ENCODE measurements at regions not wholly inside any gene's neighbourhood (a gene's known extent, or its start where the extent isn't known, plus 50 kb on each side); places are given as distances from the start of the nearest gene placed in this dataset.

DNA sequence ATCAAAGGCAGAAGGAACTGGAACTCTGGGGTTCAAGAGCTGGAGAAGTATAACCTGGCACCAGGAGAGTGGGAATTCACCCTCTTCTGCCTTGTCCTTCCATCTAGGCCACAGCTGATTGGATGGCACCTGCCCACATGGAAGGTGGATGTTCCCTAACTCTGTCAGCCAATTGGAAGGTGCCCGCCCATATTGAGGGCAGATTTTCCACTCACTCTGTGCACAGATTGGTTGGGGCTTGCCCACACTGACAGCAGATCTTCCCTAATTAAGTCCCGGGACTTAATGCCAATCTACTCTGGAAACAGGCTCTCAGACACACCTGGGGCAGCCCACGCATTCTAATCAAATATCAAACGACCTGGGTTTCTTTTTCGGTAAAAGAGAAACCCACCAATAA lies 1142.3 kb upstream of the CELF2 start:
- H3K27me3 Mint-ChIP-seq (ENCODE audit: insufficient read depth, unreplicated experiment), result peaks cover 4% of the 10 kb centered on the region
- Histone ChIP-seq H3K36me3 (ENCODE audit: control insufficient read depth, insufficient read depth, low read length) (no peaks in the 10 kb centered on the region), H3K27me3 (replicated peaks; ENCODE audit: control insufficient read depth, insufficient read depth, low read length) (no peaks in the 10 kb centered on the region), H3K9me3 (0 out of 2 replicates have a peak, but pooled peaks cover 4% of the 10 kb centered on the region), H3K4me1 (no peaks in the 10 kb centered on the region), H3K4me3 (ENCODE audit: low read depth, low read length) (no peak overlapping the region)
- no peak overlapping the region for H3K4me3 Mint-ChIP-seq (ENCODE audit: unreplicated experiment)
- ChIA-PET POLR2A (interaction anchor here (0.6 kb wide), 1 partner anchor 19 kb away, joined by 3 read pairs; no protein-coding TSS in a partner anchor), CTCF (no interaction called here)
- no peaks in the 10 kb centered on the region for H3K4me1 Mint-ChIP-seq (ENCODE audit: low read depth, unreplicated experiment)
- TF ChIP-seq, protein P1, sequence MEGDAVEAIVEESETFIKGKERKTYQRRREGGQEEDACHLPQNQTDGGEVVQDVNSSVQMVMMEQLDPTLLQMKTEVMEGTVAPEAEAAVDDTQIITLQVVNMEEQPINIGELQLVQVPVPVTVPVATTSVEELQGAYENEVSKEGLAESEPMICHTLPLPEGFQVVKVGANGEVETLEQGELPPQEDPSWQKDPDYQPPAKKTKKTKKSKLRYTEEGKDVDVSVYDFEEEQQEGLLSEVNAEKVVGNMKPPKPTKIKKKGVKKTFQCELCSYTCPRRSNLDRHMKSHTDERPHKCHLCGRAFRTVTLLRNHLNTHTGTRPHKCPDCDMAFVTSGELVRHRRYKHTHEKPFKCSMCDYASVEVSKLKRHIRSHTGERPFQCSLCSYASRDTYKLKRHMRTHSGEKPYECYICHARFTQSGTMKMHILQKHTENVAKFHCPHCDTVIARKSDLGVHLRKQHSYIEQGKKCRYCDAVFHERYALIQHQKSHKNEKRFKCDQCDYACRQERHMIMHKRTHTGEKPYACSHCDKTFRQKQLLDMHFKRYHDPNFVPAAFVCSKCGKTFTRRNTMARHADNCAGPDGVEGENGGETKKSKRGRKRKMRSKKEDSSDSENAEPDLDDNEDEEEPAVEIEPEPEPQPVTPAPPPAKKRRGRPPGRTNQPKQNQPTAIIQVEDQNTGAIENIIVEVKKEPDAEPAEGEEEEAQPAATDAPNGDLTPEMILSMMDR (IDR thresholded peaks at IDR 0.05; ENCODE audit: insufficient read depth in 1 of 2, low read depth in 1 of 2, low read length in 1 of 2, severe bottlenecking in 1 of 2, unreplicated experiment in 1 of 2), result no peak
- H3K36me3 Mint-ChIP-seq (ENCODE audit: insufficient read depth, unreplicated experiment), result no peaks in the 10 kb centered on the region
- intact Hi-C loops (cut with micrococcal nuclease; ENCODE audit: unreplicated experiment), result no loop called here
- DNase-seq, result no peak
- H3K27ac Mint-ChIP-seq (ENCODE audit: unreplicated experiment), result no peak overlapping the region
- H3K9me3 Mint-ChIP-seq (ENCODE audit: unreplicated experiment), result no peaks in the 10 kb centered on the region
- no TSS peak for BruUV-seq (replicated peaks)

- Mint-ChIP-seq H3K36me3 (ENCODE audit: insufficient read depth, unreplicated experiment) (no peaks in the 10 kb centered on the region), H3K27me3 (ENCODE audit: insufficient read depth, unreplicated experiment) (peaks cover 4% of the 10 kb centered on the region), H3K9me3 (ENCODE audit: unreplicated experiment) (no peaks in the 10 kb centered on the region), H3K27ac (ENCODE audit: unreplicated experiment) (no peak overlapping the region), H3K4me1 (ENCODE audit: low read depth, unreplicated experiment) (no peaks in the 10 kb centered on the region), H3K4me3 (ENCODE audit: unreplicated experiment) (no peak overlapping the region)
- POLR2A ChIA-PET, result no interaction called here
- no peaks in the 10 kb centered on the region for H3K27me3 ChIP-seq (replicated peaks; ENCODE audit: control insufficient read depth, insufficient read depth, low read length)
- no peak for DNase-seq
- CTCF ChIA-PET, result no interaction called here
- intact Hi-C loops (cut with micrococcal nuclease; ENCODE audit: unreplicated experiment), result no loop called here
- H3K36me3 ChIP-seq (ENCODE audit: control insufficient read depth, insufficient read depth, low read length), result no peaks in the 10 kb centered on the region
- TF ChIP-seq, protein P1 (IDR thresholded peaks at IDR 0.05; ENCODE audit: insufficient read depth in 1 of 2, low read depth in 1 of 2, low read length in 1 of 2, severe bottlenecking in 1 of 2, unreplicated experiment in 1 of 2), result no peak
- H3K9me3 ChIP-seq, result 0 out of 2 replicates have a peak, but pooled peaks cover 4% of the 10 kb centered on the region
- no TSS peak for BruUV-seq (replicated peaks)
- no peak overlapping the region for H3K4me3 ChIP-seq (ENCODE audit: low read depth, low read length)
- H3K4me1 ChIP-seq, result no peaks in the 10 kb centered on the region
These were observed 1139.7 kb upstream of the CELF2 start for GRCh38 chr10:9877978-9878377.

- DNase-seq, result no peak
- Mint-ChIP-seq H3K4me1 (ENCODE audit: low read depth, unreplicated experiment) (no peaks in the 10 kb centered on the region), H3K27ac (ENCODE audit: unreplicated experiment) (no peak overlapping the region), H3K36me3 (ENCODE audit: insufficient read depth, unreplicated experiment) (no peaks in the 10 kb centered on the region), H3K4me3 (ENCODE audit: unreplicated experiment) (no peak overlapping the region), H3K27me3 (ENCODE audit: insufficient read depth, unreplicated experiment) (peaks cover under 1% of the 10 kb centered on the region), H3K9me3 (ENCODE audit: unreplicated experiment) (no peaks in the 10 kb centered on the region)
- Histone ChIP-seq H3K4me1 (no peaks in the 10 kb centered on the region), H3K36me3 (ENCODE audit: control insufficient read depth, insufficient read depth, low read length) (no peaks in the 10 kb centered on the region), H3K4me3 (ENCODE audit: low read depth, low read length) (no peak overlapping the region), H3K27me3 (replicated peaks; ENCODE audit: control insufficient read depth, insufficient read depth, low read length) (no peaks in the 10 kb centered on the region), H3K9me3 (0 out of 2 replicates have a peak, but pooled peaks cover 4% of the 10 kb centered on the region)
- intact Hi-C loops (cut with micrococcal nuclease; ENCODE audit: unreplicated experiment), result no loop called here
- ChIA-PET POLR2A (no interaction called here), CTCF (no interaction called here)
- BruUV-seq (replicated peaks), result no TSS peak
- TF ChIP-seq, protein P1 (IDR thresholded peaks at IDR 0.05; ENCODE audit: insufficient read depth in 1 of 2, low read depth in 1 of 2, low read length in 1 of 2, severe bottlenecking in 1 of 2, unreplicated experiment in 1 of 2), result no peak
These were observed 1139.3 kb upstream of the CELF2 start for GRCh38 chr10:9878383-9878782.
